Mesodermal cell (in vitro differentiated cells): ENCODE measurements at regions not wholly inside any gene's neighbourhood (a gene's known extent, or its start where the extent isn't known, plus 50 kb on each side); places are given as distances from the start of the nearest gene placed in this dataset.

Experiments
- H3K27ac ChIP-seq: 2 replicates; pipeline ENCODE4 v1.7.0; 2013; ENCODE audit warnings: mild to moderate bottlenecking, low read depth, low read length, moderate library complexity; ENCODE audit not compliant: severe bottlenecking
- H3K36me3 ChIP-seq: 2 replicates; pipeline ENCODE4 v1.7.1; 2013; ENCODE audit warnings: mild to moderate bottlenecking, low read length, moderate library complexity; ENCODE audit not compliant: control insufficient read depth, insufficient read depth
- H3K4me1 ChIP-seq: one replicate; pipeline ENCODE4 v1.7.1; 2013; ENCODE audit warnings: mild to moderate bottlenecking, low read length; ENCODE audit not compliant: insufficient read depth, control insufficient read depth, poor library complexity, severe bottlenecking
- H3K4me3 ChIP-seq: 2 replicates; pipeline ENCODE4 v1.7.0; 2013; ENCODE audit warnings: low read length, control low read depth, mild to moderate bottlenecking; ENCODE audit not compliant: insufficient read depth, poor library complexity, severe bottlenecking; ENCODE audit errors: extremely low read depth
- H3K9me3 ChIP-seq: 2 replicates; pipeline ENCODE4 v1.7.1; 2013; ENCODE audit warnings: mild to moderate bottlenecking, low read length, moderate library complexity; ENCODE audit not compliant: control insufficient read depth
- WGBS, 2 experiments: methylation state at CpG; one replicate each; pipeline ENCODE4 v1.1.5; 2013; ENCODE audit warnings: missing lambda C conversion rate in 2 of 2; ENCODE audit not compliant: insufficient coverage in 2 of 2; 5-methylcytosine and 5-hydroxymethylcytosine counted together

GRCh38 chr4:126733301-126733700 lies 899.5 kb upstream of the INTU start:
- H3K4me3 ChIP-seq: no peak overlapping the region
- no CpG with 5 or more reads among the region's 3 CpGs for WGBS, 2 experiments
- no peaks in the 10 kb centered on the region for H3K36me3 ChIP-seq
- H3K9me3 ChIP-seq: no peaks in the 10 kb centered on the region
- no peaks in the 10 kb centered on the region for H3K4me1 ChIP-seq
- H3K27ac ChIP-seq: no peak overlapping the region

GRCh38 chr4:126734465-126734864 lies 898.3 kb upstream of the INTU start:
- no CpG with 5 or more reads among the region's 2 CpGs for whole genome bisulfite sequencing, 2 experiments
- H3K4me3 ChIP-seq: no peak overlapping the region
- no peaks in the 10 kb centered on the region for H3K9me3 ChIP-seq
- no peak overlapping the region for H3K27ac ChIP-seq
- no peaks in the 10 kb centered on the region for H3K36me3 ChIP-seq
- no peaks in the 10 kb centered on the region for H3K4me1 ChIP-seq

GRCh38 chr4:126735294-126736132 lies 897.2 kb upstream of the INTU start:
- Histone ChIP-seq H3K9me3 (no peaks in the 10 kb centered on the region), H3K4me1 (no peaks in the 10 kb centered on the region), H3K36me3 (no peaks in the 10 kb centered on the region), H3K4me3 (no peak overlapping the region), H3K27ac (no peak overlapping the region)
- WGBS, 2 experiments: 100% methylated on average over 1 of the region's 3 CpGs; no CpG with 5 or more reads in 1 of the 2 experiments

- 100% methylated on average over 1 of the region's 3 CpGs for WGBS, 2 experiments
- H3K27ac ChIP-seq: no peak overlapping the region
- H3K4me1 ChIP-seq: no peaks in the 10 kb centered on the region
Observed at GRCh38 chr4:126736133-126736518, 896.6 kb upstream of the INTU start.

GRCh38 chr4:126737899-126738526 lies 894.7 kb upstream of the INTU start:
- no peaks in the 10 kb centered on the region for H3K36me3 ChIP-seq
- no peak overlapping the region for H3K27ac ChIP-seq
- H3K9me3 ChIP-seq: no peaks in the 10 kb centered on the region
- no peak overlapping the region for H3K4me3 ChIP-seq
- H3K4me1 ChIP-seq: no peaks in the 10 kb centered on the region
- 83% methylated on average over 1 of the region's 4 CpGs; no CpG with 5 or more reads in 1 of the 2 experiments for WGBS, 2 experiments

More at GRCh38 chr4:126736133-126736518, 896.6 kb upstream of the INTU start:
- H3K4me3 ChIP-seq: no peak overlapping the region
- no peaks in the 10 kb centered on the region for H3K36me3 ChIP-seq
- H3K9me3 ChIP-seq: no peaks in the 10 kb centered on the region

- H3K4me3 ChIP-seq: no peak overlapping the region
- no CpG with 5 or more reads among the region's 4 CpGs for WGBS, 2 experiments
- no peak overlapping the region for H3K27ac ChIP-seq
- H3K4me1 ChIP-seq: no peaks in the 10 kb centered on the region
- no peaks in the 10 kb centered on the region for H3K36me3 ChIP-seq
- H3K9me3 ChIP-seq: no peaks in the 10 kb centered on the region
Observed at GRCh38 chr4:126738527-126738923, 894.2 kb upstream of the INTU start.

- H3K4me3 ChIP-seq: no peak overlapping the region
- H3K36me3 ChIP-seq: no peaks in the 10 kb centered on the region
- no peaks in the 10 kb centered on the region for H3K4me1 ChIP-seq
- no peak overlapping the region for H3K27ac ChIP-seq
- no CpG with 5 or more reads among the region's 1 CpG for WGBS, 2 experiments
- no peaks in the 10 kb centered on the region for H3K9me3 ChIP-seq
Observed at GRCh38 chr4:126738926-126739325, 893.8 kb upstream of the INTU start.

- H3K4me3 ChIP-seq: no peak overlapping the region
- 89 to 96% methylated on average over 5 to 6 of the region's 6 CpGs for WGBS, 2 experiments
- no peaks in the 10 kb centered on the region for H3K4me1 ChIP-seq
- no peak overlapping the region for H3K27ac ChIP-seq
- no peaks in the 10 kb centered on the region for H3K36me3 ChIP-seq
- H3K9me3 ChIP-seq: no peaks in the 10 kb centered on the region
Observed at GRCh38 chr4:126740687-126741086, 892.1 kb upstream of the INTU start.

GRCh38 chr4:126742048-126742447 lies 890.7 kb upstream of the INTU start:
- no peak overlapping the region for H3K27ac ChIP-seq
- no peaks in the 10 kb centered on the region for H3K4me1 ChIP-seq
- H3K9me3 ChIP-seq: no peaks in the 10 kb centered on the region
- no peak overlapping the region for H3K4me3 ChIP-seq
- 89 to 100% methylated on average over 3 of the region's 3 CpGs for WGBS, 2 experiments
- H3K36me3 ChIP-seq: no peaks in the 10 kb centered on the region

- H3K27ac ChIP-seq: no peak overlapping the region
- H3K9me3 ChIP-seq: no peaks in the 10 kb centered on the region
- no peaks in the 10 kb centered on the region for H3K4me1 ChIP-seq
- H3K36me3 ChIP-seq: no peaks in the 10 kb centered on the region
- no CpG with 5 or more reads among the region's 1 CpG for WGBS, 2 experiments
- no peak overlapping the region for H3K4me3 ChIP-seq
Observed at GRCh38 chr4:126742885-126743284, 889.9 kb upstream of the INTU start.

- Histone ChIP-seq H3K4me3 (no peak overlapping the region), H3K9me3 (no peaks in the 10 kb centered on the region), H3K27ac (no peak overlapping the region), H3K4me1 (no peaks in the 10 kb centered on the region), H3K36me3 (no peaks in the 10 kb centered on the region)
- 40% methylated on average over 1 of the region's 3 CpGs; no CpG with 5 or more reads in 1 of the 2 experiments for WGBS, 2 experiments
Observed at GRCh38 chr4:126748736-126749135, 884.0 kb upstream of the INTU start.
